ENCODE measurements at regions not wholly inside any gene's neighbourhood (a gene's known extent, or its start where the extent isn't known, plus 50 kb on each side); places are given as distances from the start of the nearest gene placed in this dataset.
"Not testable (repeated sequence)": the region's sequence is repeated elsewhere in the genome, so short reads cannot be mapped to it uniquely, and the experiment has no call there.

DNA sequence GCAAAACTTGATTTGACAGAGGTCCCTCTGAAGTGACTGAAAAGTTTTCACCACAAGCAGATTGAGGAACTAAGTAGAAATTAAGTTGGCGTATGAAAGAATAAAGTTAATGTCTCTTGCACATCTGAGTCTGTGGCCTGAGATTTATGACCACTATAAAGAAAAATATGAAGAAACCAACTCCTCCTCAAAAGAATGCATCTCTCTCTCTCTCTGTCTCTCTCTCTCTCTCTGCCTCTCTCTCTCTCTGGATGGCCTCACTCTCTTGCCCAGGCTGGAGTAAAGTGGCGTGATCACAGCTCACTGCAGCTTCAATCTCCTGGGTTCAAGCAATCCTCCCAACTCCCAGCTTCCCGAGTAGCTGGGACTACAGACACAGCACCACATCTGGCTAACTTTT, 55.2 kb downstream of the RPL22L1 start:
- no peak for DNase-seq (ENCODE audit: low read depth in 2 of 2, low spot score in 1 of 2)

DNA sequence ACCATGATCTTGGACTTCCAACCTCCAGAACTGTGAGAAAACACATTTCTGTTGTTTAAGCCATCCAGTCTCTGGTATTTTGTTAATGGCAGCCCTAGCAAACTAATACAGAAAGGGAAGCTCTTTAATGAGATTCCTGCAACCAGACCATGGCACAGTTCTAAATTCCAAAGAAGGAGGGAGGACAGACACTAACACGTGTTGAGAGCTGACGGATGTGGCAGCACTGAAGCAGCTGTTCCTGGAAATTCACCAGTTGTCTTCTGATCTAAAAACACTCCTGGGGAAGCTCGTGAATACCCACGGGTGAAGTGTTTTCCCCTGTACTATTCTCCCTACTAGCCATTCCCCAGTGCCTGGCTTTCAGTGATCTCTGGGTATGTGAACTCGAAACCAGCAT, 56.7 kb downstream of the RPL22L1 start:
- DNase-seq (ENCODE audit: low read depth in 2 of 2, low spot score in 1 of 2) = no peak

DNA sequence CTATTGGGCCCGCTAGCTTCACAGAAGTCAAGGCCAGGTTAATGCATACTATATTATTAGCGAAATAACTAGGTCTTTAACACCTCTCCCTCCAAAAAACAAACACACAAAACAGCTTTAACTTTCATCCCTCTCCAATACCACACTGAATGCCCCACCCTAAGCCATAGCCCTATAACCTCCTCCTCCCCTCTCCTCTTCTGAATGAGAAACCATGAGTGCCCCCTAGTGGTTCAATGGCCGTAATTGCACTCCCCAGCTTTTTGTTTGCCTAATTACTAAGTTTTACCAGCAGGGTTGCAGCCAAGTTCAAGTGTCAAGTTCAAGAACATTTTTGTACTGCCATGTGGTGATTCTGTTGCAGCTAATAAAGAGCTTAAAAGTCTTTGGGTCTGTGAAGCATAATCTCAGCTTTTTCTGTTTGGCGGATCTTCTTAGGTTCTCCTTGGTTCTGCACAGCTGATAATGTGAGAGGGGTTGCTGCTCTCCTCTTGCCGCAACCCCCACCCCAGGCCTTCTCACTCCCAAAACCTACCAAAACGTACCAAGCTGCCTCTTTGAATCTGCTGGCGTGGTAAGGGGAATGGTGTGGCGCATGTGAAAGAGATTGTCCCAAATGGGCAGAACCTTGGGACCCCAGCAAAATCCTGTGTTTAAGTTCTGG, 57.9 kb downstream of the RPL22L1 start:
- peak; percentile 21 to 38 for DNase-seq (ENCODE audit: low read depth in 2 of 2, low spot score in 1 of 2)

DNA sequence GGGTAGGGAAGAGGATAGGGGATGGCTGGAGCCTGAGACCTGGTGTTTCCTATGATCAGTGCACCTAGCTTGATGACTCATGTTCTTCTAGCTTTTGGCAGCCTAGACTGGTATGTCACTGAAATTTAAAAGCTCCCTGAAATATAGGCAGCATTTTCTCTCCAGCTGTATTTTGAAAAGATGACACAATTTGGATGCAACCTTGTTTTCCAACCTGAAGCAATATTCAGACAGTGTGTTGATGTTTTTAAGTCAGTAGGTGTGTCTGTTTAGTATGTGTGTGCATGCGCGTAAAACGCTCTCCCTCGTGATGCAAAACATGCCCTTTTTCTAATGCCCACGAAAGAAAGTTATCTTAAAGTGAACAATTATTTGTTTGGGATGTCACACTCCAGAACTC, 58.5 kb downstream of the RPL22L1 start:
- no peak for DNase-seq (ENCODE audit: low read depth in 2 of 2, low spot score in 1 of 2)

DNA sequence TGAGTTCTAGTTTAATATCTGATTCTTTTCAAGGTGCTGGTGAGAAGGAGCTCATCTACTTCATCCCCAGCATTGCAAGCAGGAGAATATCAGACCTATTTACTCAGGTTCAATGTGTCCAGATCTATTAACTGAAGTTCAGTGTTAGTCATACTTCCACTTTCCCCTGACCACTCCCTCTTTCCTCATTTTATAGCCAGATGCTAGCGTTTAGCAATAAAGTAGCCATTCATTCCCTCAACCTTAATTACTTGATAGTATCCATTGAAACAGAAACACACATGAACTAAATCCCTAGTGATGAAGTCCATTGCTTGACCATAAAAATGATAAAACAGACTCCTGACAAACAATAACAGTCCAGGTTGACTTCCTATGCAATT, 60.0 kb downstream of the RPL22L1 start:
- no peak for DNase-seq (ENCODE audit: low read depth in 2 of 2, low spot score in 1 of 2)

DNA sequence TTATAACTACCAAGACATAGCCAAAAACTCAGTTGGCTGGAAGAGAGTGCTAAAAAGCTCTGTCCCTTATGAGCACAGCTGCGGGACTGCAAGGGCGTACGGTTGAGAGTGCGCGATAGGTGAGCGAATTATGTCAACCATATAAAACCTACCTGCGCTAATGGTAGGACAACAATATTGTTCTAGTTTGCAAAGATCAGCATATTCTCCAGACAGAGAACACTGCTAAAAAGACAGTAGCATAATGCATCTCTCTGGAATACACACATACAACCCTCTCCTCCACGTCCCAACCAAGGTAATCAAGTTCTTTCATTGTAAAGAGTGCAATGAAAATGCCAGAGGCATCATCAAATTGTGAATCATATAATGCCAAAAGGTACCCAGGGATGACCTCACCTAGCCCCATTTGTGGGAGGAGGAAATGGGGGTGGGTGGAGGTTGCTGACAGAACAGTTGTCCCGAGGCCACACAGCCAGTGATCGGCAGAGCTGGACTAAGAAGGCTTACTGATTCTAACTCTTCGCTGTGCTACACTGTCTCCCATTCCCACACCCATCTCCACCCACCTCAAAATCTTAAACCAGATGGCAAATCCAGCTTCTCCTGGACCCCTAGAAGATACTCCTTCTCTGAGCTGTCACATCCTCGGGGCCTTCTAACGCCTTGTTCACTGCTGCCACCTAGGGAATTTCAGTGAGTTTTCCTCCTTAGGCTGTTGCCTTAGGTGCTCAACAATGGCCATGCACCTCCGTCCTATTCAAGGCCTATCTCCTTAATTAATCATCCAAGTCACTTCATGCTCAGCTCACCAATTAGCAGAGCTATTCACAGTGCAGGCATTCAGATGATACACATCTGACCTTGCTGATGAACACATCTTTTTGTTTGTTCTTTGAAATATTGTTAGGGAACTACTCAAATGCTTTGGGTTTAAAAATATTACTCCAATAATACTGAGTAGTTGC, 60.7 kb downstream of the RPL22L1 start:
- no peak for DNase-seq (ENCODE audit: low read depth in 2 of 2, low spot score in 1 of 2)

DNA sequence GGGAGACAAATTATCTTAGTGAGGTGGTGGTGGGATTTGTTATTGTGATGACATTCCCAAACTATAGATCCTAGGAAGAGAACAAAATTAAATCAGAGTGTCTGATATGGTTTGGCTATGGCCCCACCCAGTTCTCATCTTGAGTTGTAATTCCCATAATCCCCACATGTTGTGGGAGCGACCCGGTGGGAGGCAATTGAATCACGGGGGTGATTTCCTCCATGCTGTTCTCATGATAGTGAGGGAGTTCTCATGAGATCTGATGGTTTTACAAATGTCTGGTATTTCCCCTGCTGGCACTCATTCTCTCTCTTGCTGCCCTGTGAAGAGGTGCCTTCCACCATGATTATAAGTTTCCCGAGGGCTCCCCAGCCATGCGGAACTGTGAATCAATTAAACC, 62.0 kb downstream of the RPL22L1 start:
- no peak for DNase-seq (ENCODE audit: low read depth in 2 of 2, low spot score in 1 of 2)

DNA sequence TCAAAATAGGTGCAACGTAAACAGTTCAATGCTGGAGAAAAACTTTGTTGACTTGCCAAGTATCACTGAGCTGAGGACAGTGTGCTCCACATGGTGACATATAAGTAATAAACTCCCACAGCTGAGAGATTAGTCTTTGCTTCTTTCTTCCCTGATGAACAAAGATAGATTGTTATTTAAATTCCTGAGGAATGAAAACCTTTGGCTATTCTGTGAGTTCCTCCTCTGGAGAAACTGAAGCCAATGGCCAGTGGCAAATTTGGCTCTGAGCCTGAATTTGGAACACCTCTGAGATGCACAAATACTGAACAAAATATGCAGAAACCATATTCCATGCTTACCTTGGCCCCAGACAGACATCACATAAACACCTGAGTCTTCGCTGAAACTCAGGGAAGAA, 63.3 kb downstream of the RPL22L1 start:
- DNase-seq (ENCODE audit: low read depth in 2 of 2, low spot score in 1 of 2) = no peak

DNA sequence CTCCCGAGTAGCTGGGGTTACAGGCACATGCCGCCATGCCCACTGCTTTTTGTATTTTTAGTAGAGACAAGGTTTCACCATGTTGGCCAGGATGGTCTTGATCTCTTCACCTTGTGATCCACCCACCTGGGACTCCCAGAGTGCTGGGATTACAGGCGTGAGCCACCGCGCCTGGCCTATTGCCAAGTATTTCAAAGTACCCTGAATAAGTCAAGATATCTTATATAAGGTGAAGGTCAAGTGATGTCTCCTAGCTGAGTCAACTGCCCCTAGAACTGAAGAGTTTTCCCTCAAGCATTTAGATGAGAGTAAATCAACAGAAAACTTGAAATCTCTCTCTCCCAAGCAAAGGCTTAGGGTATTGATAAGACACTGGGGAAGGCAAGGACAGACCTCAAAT, 63.9 kb downstream of the RPL22L1 start:
- DNase-seq (ENCODE audit: low read depth in 2 of 2, low spot score in 1 of 2) = no peak

DNA sequence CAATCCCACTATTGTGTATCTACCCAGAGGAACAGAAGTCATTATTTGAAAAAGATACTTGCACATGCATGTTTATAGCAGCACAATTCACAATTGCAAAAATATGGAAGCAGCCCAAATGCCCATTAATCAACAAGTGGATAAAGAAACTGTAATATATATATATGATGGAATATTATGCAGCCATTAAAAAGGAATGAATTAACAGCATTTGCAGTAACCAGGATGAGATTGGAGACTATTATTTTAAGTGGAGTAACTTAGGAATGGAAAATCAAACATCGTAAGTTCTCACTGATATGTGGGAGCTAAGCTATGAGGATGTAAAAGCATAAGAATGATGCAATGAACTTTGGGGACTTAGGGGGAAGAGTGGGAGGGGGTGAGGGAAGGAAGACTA, 64.7 kb downstream of the RPL22L1 start:
- not testable (repeated sequence) for DNase-seq (ENCODE audit: low read depth in 2 of 2, low spot score in 1 of 2)

DNA sequence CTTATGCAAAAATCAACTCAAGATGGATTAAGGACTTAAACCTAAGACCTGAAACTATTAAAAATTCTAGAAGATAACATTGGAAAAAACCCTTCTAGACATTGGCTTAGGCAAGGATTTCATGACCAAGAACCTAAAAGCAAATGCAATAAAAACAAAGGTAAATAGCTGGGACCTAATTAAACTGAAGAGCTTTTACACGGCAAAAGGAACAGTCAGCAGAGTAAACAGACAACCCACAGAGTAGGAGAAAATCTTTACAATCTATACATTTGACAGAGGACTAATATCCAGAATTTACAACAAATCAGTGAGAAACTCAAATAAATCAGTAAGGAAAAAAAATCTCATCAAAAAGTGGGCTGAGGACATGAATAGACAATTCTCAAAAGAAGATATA, 65.4 kb downstream of the RPL22L1 start:
- DNase-seq (ENCODE audit: low read depth in 2 of 2, low spot score in 1 of 2) = not testable (repeated sequence)

DNA sequence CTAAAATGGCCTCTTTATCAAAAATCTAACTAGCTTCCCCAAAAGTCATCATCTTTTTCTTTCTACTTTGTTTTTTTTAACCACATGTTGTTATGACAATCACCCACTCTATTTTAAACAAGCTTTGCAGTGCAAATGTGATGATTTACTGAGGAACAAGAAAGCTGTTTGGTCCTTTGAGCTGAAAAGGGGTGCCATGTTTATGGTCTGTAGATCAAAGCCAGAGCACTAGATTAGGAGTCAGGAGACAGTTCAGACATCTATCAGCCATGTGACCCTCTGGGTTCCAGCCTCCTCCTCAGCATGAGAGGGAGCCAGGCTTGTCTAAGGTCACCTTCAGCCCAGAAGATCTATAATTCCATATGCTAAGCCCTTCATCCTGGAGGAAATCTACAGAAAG, 65.9 kb downstream of the RPL22L1 start:
- DNase-seq (ENCODE audit: low read depth in 2 of 2, low spot score in 1 of 2) = no peak

DNA sequence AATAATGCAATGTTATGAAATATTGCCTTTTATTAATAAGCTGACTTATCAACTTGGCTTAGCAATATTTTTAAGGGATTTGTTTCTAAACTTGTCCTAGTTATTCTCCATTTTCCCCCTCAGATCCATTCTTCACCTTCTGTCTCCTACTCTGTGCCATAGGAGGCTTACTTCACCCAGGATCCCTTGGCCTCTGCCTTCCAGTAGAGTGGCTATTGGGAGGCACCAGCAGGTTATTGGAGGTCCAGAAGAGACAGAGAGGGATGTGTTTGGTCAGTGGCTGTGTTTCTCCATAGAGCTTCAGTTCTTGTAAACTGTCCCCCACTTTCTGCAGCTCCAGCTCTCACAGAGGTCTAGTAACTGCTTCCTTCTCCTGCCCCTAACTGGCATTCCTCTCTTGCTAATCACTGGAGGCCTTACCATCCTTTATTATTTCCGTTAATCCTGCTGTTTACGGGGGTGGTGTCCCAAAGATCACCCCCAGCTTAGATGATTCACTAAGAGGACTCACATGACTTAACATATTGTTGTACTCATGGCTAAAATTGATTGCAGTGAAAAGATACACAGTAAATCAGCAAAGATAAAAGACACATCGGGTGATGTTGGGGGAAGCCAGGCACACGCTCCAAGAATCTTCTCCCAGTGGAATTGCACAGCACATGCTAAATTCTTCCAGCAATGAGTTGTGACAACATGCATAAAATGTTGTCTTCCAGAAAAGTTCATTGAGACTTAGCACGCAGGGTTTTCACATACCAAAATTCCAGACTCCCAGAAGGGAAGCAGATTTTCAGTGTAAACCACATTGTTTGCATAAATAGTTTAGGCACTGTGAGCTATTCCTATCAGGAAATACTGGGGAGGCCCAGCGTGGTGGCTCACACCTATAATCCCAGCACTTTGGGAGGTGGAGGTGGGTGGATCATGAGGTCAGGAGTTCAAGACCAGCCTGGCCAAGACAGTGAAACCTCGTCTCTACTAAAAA, 67.5 kb downstream of the RPL22L1 start:
- no peak for DNase-seq (ENCODE audit: low read depth in 2 of 2, low spot score in 1 of 2)

DNA sequence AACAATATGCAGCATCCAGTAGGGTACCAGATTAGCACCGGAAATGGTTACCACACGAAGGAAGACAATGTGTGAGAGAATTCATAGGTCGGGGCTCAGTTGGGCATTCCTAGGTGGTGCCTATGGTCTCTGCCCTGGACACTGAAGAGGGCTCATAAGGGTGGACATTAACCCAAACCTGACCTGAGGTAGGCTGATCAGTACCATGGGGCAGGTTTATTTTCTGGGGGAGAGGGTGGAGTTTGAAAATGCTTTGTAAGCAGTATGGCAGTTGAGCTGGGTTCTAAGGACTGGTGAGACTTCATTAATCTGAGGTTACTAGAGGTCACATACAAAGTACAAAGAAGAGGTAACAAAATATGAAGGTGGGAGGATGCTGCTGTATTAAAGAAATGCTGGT, 68.4 kb downstream of the RPL22L1 start:
- DNase-seq (ENCODE audit: low read depth in 2 of 2, low spot score in 1 of 2) = no peak

DNA sequence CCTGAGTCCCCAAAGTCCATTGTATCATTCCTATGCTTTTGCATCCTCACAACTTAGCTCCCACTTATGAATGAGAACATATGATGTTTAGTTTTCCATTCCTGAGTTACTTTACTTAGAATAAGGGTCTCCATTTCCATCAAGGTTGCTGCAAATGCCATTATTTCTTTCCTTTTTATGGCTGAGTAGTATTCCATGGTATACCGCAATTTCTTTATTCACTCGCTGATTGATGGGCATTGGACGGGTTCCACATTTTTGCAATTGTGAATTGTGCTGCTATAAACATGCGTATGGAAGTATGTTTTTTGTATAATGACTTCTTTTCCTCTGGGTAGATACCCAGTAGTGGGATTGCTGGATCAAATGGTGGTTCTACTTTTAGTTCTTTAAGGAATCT, 69.7 kb downstream of the RPL22L1 start:
- DNase-seq (ENCODE audit: low read depth in 2 of 2, low spot score in 1 of 2) = not testable (repeated sequence)

DNA sequence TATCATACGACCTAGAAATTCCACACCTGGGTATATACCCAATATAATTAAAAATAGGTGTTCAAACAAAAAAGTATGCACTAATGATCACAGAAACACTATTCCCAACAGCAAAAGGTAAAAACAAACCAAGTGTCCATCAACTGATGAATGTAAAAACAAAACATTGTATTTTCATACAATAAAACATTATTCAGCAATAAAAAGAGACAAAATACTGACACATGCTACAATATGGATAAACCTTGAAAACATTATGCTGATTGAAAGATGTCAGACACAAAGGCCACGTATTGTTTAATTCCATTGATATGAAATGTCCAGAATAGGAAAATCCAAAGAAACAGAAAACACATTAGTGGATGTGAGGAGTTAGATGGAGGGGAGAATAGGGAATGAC, 71.0 kb downstream of the RPL22L1 start:
- DNase-seq (ENCODE audit: low read depth in 2 of 2, low spot score in 1 of 2) = no peak

DNA sequence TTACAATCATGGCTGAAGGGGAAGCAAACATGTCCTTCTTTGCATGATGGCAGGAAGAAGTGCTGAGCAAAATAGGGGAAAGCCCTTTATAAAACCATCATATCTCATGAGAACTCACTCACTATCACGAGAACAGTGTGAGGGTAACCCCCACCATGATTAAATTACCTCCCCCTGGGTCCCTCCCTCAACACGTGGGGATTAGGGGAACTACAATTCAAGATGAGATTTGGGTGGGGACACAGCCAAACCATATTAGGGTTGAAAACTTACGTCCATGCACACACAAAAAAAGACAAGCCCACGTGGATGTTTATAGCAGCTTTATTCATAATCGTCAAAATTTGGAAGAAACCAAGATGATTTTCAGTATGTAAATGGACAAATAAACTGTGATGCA, 72.3 kb downstream of the RPL22L1 start:
- no peak for DNase-seq (ENCODE audit: low read depth in 2 of 2, low spot score in 1 of 2)

DNA sequence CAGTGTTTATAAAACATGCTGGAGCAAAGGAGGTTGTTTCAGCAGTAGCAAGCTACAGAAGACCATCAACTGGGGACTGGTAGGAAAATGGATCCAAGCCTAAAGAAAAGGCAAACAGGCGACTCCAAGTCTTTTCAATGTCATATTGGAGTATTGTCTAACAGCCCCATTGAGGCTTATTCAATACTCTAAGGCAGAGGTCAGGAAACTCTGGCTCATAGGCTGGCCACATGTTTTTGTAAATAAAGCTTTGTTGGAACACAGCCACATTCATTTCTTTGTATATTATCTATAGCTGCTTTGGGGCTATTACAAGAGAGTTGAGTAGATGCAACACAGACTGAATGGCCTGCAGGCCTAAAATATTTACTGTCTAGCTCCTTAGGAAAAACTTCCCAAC, 77.5 kb downstream of the RPL22L1 start:
- DNase-seq (ENCODE audit: low read depth in 2 of 2, low spot score in 1 of 2) = no peak

DNA sequence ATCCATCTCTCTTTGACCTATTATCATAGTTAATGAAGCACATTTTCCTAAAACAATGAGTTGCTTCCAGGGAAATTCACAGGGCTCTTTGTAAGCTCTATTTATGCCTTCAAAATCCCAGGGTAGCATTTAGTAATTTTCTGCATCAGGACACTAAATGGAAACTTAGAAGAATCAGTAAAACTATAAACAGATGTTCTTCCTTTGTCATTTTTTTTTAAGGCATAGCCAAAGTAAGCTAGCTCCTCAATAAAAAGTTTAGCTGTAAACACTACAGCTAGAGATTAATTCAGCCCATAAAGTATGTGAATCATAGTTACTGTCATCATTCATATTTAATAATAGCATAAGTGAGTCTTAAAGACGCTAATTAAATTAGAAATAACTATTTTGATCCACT, 79.3 kb downstream of the RPL22L1 start:
- no peak for DNase-seq (ENCODE audit: low read depth in 2 of 2, low spot score in 1 of 2)

DNA sequence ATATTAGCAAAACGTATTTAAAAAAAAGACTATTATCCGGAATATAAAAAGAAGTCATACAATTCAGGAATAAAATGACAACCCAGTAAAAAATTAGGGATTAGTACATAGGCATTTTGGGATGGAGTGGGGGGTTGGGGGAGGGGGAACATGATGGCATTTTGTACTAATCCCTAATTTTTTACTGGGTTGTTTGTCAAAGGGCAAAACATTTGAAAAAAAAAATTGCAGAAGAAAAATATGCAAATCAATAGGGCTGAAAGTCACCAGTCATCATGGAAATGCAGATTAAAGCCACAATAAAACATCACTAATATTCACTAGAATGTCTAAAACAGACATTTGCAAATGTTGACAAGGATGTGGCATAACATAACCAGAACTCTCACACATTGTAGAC, 82.5 kb downstream of the RPL22L1 start:
- DNase-seq (ENCODE audit: low read depth in 2 of 2, low spot score in 1 of 2) = no peak

DNA sequence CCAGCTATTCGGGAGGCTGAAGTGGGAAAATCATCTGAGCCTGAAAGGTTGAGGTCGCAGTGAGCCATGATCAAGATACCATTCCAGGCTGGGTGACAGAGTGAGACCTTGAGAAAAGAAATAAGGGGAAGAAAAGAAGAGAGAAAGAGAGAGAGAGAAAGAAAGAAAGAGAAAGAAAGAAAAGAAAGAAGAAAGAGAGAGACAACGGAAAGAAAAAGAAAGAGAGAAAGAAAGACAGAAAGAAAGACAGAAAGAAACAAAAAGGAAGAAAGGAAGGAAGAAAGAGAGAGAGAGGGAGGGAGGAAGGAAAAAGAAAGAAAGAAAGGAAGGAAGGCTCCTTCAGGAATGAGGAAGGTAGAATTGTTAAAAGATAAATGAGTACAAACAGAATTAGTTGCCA, 84.5 kb downstream of the RPL22L1 start:
- DNase-seq (ENCODE audit: low read depth in 2 of 2, low spot score in 1 of 2) = no peak
